Right lobe of liver (tissue), 6 donors: ENCODE measurements at regions not wholly inside any gene's neighbourhood (a gene's known extent, or its start where the extent isn't known, plus 50 kb on each side); places are given as distances from the start of the nearest gene placed in this dataset.
"Not testable (repeated sequence)": the region's sequence is repeated elsewhere in the genome, so short reads cannot be mapped to it uniquely, and the experiment has no call there.

Experiments used
- ATAC-seq, 4 donors: fragments of 200-7000 bp; cut with Tn5 transposase; one replicate each; pipeline ENCODE4 v1.9.1; 2020; ENCODE audit warnings: mild to moderate bottlenecking in 4 of 4, moderate library complexity in 4 of 4
- DNase-seq, 3 donors: peaks; one replicate each; pipeline ENCODE4 v3.0.0-alpha.2; 2020
- H3K27ac ChIP-seq, 3 donors: fragments of 200-600 bp; one replicate each; pipeline ENCODE4 v1.8.0; 2022
- H3K27me3 ChIP-seq, 2 donors: fragments of 200-600 bp; one replicate each; pipeline ENCODE4 v1.8.0; 2022
- H3K36me3 ChIP-seq, 4 donors: fragments of 200-600 bp; sonication (generic) in 1 of 4; one replicate each; pipeline versions ENCODE4 v1.5.1 to v1.8.0; 2017 to 2022; ENCODE audit warnings: control low read depth in 1 of 4
- H3K4me1 ChIP-seq, 4 donors: fragments of 200-600 bp; sonication (generic) in 1 of 4; one replicate each; pipeline versions ENCODE4 v1.5.1 to v1.8.0; 2017 to 2022; ENCODE audit warnings: control low read depth in 1 of 4
- H3K4me3 ChIP-seq, 3 donors: fragments of 200-600 bp; one replicate each; pipeline ENCODE4 v1.8.0; 2022
- H3K9me3 ChIP-seq, 4 donors: fragments of 200-600 bp; sonication (generic) in 1 of 4; one replicate each; pipeline versions ENCODE4 v1.5.1 to v1.8.0; 2017 to 2022; ENCODE audit warnings: control low read depth in 1 of 4
- CTCF ChIP-seq, 4 donors: fragments of 200-600 bp in 3 of 4; fragments of 450-650 bp in 1 of 4; IDR thresholded peaks; one replicate each; pipeline versions ENCODE4 v1.5.1 to v1.8.0; 2016 to 2022; ENCODE audit warnings: antibody characterized with exemption in 4 of 4, mild to moderate bottlenecking in 2 of 4
- POLR2A ChIP-seq: fragments of 450-650 bp; IDR thresholded peaks from one replicate; pipeline ENCODE4 v1.6.1; 2017; ENCODE audit warnings: antibody characterized with exemption, mild to moderate bottlenecking
- WGBS: methylation state at CpG from one replicate; pipeline ENCODE4 v1.1.6; 2018; ENCODE audit warnings: low coverage, low lambda C conversion rate; ENCODE audit not compliant: insufficient coverage; ENCODE audit errors: missing lambda C conversion rate; 5-methylcytosine and 5-hydroxymethylcytosine counted together
- intact Hi-C, 2 donors: fragments of 100-400 bp; cut with DNase I; formaldehyde crosslinking; loops; one replicate each; pipeline versions ENCODE4 v1.11.2 to v1.14.1; 2022
- donor health status: DM: no; HTN: yes; CAD: no.
- donor health status: DM: no; HTN: no; CAD: no.
- donor health status: DM: no; HTN: no; CAD: no.
- donor health status: DM: no; HTN: yes; CAD: no.
- donor health status: DM: no; HTN: yes; CAD: no.

- Histone ChIP-seq H3K27me3 (no peaks in the 10 kb centered on the region), H3K9me3 (no peaks in the 10 kb centered on the region), H3K36me3 (no peaks in the 10 kb centered on the region), H3K27ac (no peak overlapping the region), H3K4me3 (no peak overlapping the region), H3K4me1 (no peaks in the 10 kb centered on the region)
- ATAC-seq (no peak), DNase-seq (no peak)
- intact Hi-C loops = no loop called here
- WGBS = 50% methylated on average over 2 of the region's 7 CpGs
- TF ChIP-seq CTCF (IDR thresholded peaks at IDR 0.05) = no peak
- TF ChIP-seq POLR2A = no peak
Measured at GRCh38 chr3:5692446-5692845, 504.9 kb downstream of the EDEM1 start.

- WGBS = 31% methylated on average over 1 of the region's 1 CpG
- H3K27me3 ChIP-seq = no peaks in the 10 kb centered on the region
- no peak overlapping the region for H3K4me3 ChIP-seq
- no peaks in the 10 kb centered on the region for H3K9me3 ChIP-seq
- ATAC-seq = no peak
- TF ChIP-seq POLR2A (no peak), CTCF (IDR thresholded peaks at IDR 0.05) (no peak)
- no peaks in the 10 kb centered on the region for H3K4me1 ChIP-seq
- intact Hi-C loops = no loop called here
- no peak overlapping the region for H3K27ac ChIP-seq
- DNase-seq = no peak
- H3K36me3 ChIP-seq = no peaks in the 10 kb centered on the region
Measured at GRCh38 chr3:5694266-5694665, 506.8 kb downstream of the EDEM1 start.

GRCh38 chr3:5698851-5699250 lies 511.3 kb downstream of the EDEM1 start:
- H3K4me3 ChIP-seq = no peak overlapping the region

GRCh38 chr3:5699313-5699712 lies 511.8 kb downstream of the EDEM1 start:
- Histone ChIP-seq H3K4me3 (no peak overlapping the region), H3K4me1 (no peaks in the 10 kb centered on the region), H3K9me3 (no peaks in the 10 kb centered on the region), H3K36me3 (no peaks in the 10 kb centered on the region), H3K27me3 (no peaks in the 10 kb centered on the region), H3K27ac (no peak overlapping the region)
- no peak for TF ChIP-seq POLR2A
- no peak for TF ChIP-seq CTCF (IDR thresholded peaks at IDR 0.05)
- intact Hi-C loops = no loop called here
- DNase-seq (no peak), ATAC-seq (no peak)
- 73% methylated on average over 6 of the region's 6 CpGs for WGBS

More at GRCh38 chr3:5698851-5699250, 511.3 kb downstream of the EDEM1 start:
- H3K27ac ChIP-seq = no peak overlapping the region
- no peak for TF ChIP-seq POLR2A
- no peak for TF ChIP-seq CTCF (IDR thresholded peaks at IDR 0.05)
- no peaks in the 10 kb centered on the region for H3K36me3 ChIP-seq
- WGBS = 70% methylated on average over 9 of the region's 9 CpGs
- H3K9me3 ChIP-seq = no peaks in the 10 kb centered on the region
- no peaks in the 10 kb centered on the region for H3K4me1 ChIP-seq
- intact Hi-C loops = no loop called here
- DNase-seq = no peak
- no peaks in the 10 kb centered on the region for H3K27me3 ChIP-seq
- ATAC-seq = no peak

- ATAC-seq = no peak
- no peaks in the 10 kb centered on the region for H3K27me3 ChIP-seq
- no peaks in the 10 kb centered on the region for H3K9me3 ChIP-seq
- TF ChIP-seq CTCF (IDR thresholded peaks at IDR 0.05) (no peak), POLR2A (no peak)
- no peaks in the 10 kb centered on the region for H3K36me3 ChIP-seq
- intact Hi-C loops = no loop called here
- H3K4me3 ChIP-seq = no peak overlapping the region
- H3K27ac ChIP-seq = no peak overlapping the region
- no peak for DNase-seq
- H3K4me1 ChIP-seq = no peaks in the 10 kb centered on the region
- WGBS = 71% methylated on average over 2 of the region's 2 CpGs
Measured at GRCh38 chr3:5699811-5700210, 512.3 kb downstream of the EDEM1 start.

- H3K9me3 ChIP-seq, H3K4me1 ChIP-seq, intact Hi-C loops, H3K27ac ChIP-seq, H3K36me3 ChIP-seq, ATAC-seq, H3K27me3 ChIP-seq, H3K4me3 ChIP-seq, DNase-seq: not testable (repeated sequence)
- WGBS = 38% methylated on average over 2 of the region's 2 CpGs
Measured at GRCh38 chr3:5701005-5701404, 513.5 kb downstream of the EDEM1 start.
